ENCODE measurements at regions not wholly inside any gene's neighbourhood (a gene's known extent, or its start where the extent isn't known, plus 50 kb on each side); places are given as distances from the start of the nearest gene placed in this dataset.

DNA sequence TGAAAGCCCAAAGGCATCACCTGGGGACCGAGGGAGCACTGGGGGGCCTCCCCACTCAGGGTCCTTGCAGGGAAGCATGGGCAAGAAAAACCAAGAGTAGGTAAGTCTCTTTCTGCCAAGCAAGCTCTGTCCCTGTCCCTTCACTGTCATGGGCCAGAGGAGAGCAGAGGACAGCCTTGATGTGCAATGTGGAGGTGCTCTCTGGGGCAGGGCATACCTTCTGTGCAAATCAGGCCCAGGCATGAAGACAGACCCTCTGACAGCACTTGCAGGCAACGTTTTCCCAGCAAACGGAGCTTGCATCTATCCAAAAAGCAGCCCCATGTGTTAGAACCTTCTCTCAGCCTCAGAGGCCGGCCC, 192.5 kb upstream of the PWP1 start:
- no peak for TF ChIP-seq POLR2A (IDR thresholded peaks at IDR 0.05)
- TF ChIP-seq, protein P1, sequence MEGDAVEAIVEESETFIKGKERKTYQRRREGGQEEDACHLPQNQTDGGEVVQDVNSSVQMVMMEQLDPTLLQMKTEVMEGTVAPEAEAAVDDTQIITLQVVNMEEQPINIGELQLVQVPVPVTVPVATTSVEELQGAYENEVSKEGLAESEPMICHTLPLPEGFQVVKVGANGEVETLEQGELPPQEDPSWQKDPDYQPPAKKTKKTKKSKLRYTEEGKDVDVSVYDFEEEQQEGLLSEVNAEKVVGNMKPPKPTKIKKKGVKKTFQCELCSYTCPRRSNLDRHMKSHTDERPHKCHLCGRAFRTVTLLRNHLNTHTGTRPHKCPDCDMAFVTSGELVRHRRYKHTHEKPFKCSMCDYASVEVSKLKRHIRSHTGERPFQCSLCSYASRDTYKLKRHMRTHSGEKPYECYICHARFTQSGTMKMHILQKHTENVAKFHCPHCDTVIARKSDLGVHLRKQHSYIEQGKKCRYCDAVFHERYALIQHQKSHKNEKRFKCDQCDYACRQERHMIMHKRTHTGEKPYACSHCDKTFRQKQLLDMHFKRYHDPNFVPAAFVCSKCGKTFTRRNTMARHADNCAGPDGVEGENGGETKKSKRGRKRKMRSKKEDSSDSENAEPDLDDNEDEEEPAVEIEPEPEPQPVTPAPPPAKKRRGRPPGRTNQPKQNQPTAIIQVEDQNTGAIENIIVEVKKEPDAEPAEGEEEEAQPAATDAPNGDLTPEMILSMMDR (IDR thresholded peaks at IDR 0.05) = no peak
